GM13977 (cell line): ENCODE measurements at regions not wholly inside any gene's neighbourhood (a gene's known extent, or its start where the extent isn't known, plus 50 kb on each side); places are given as distances from the start of the nearest gene placed in this dataset.

Experiments used
- DNase-seq: peaks from one replicate; pipeline ENCODE4 v3.0.0; 2012; ENCODE audit warnings: low spot score
- in situ Hi-C: fragments of 300-500 bp; cut with MboI; formaldehyde crosslinking; loops from one replicate; pipeline ENCODE4 v1.12.0; 2022; ENCODE audit warnings: low sequenced_read_pairs, low pct_unique_long_range_greater_than_20kb, mixed read lengths, inconsistent platforms; ENCODE audit not compliant: unreplicated experiment
- TF ChIP-seq, protein P1 (sequence below): IDR thresholded peaks from 2 replicates; pipeline ENCODE4 v1.5.1; 2012; ENCODE audit warnings: mild to moderate bottlenecking, control low read depth; ENCODE audit not compliant: insufficient read depth; ENCODE audit errors: extremely low read depth, missing control alignments

- no peak for DNase-seq
- in situ Hi-C loops, result no loop called here
- TF ChIP-seq, protein P1, sequence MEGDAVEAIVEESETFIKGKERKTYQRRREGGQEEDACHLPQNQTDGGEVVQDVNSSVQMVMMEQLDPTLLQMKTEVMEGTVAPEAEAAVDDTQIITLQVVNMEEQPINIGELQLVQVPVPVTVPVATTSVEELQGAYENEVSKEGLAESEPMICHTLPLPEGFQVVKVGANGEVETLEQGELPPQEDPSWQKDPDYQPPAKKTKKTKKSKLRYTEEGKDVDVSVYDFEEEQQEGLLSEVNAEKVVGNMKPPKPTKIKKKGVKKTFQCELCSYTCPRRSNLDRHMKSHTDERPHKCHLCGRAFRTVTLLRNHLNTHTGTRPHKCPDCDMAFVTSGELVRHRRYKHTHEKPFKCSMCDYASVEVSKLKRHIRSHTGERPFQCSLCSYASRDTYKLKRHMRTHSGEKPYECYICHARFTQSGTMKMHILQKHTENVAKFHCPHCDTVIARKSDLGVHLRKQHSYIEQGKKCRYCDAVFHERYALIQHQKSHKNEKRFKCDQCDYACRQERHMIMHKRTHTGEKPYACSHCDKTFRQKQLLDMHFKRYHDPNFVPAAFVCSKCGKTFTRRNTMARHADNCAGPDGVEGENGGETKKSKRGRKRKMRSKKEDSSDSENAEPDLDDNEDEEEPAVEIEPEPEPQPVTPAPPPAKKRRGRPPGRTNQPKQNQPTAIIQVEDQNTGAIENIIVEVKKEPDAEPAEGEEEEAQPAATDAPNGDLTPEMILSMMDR, result no peak
Observed at GRCh38 chr20:23224806-23225205, 125.8 kb upstream of the NXT1 start.

- no peak for DNase-seq
- in situ Hi-C loops, result no loop called here
- TF ChIP-seq, protein P1, result no peak
Observed at GRCh38 chr20:23223908-23224580, 126.5 kb upstream of the NXT1 start.

DNA sequence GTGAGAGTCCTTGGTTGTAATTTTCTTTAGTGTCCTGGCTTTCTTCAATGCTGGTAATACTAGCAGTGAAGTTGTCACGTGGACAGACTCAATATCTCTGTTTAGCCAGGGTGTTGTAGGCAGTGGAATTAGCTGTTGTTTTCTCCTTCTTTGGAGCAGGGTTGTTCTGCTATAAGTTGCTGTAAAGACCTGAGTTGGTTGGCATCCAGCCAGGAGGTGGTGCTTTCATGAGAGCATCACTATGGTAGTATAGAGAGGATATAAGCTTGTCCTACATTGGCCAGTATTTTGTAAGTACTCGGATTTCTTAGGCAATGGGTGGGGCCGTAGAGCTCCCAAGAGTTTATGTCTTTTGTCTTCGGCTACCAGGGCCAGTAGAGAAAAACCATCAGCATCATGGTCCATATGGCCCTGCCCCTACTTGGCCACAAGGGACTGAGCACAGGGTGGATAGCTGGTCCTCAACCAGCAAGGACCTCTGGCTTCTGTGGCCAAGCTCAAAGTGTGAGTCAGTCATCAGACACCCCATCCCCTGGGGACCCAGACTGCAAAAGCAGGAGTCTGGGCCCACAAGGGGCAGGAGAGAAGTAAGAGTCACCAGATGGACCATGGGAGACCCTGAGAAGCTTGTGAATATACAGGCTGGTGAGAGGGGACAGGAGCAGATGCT lies 127.9 kb upstream of the NXT1 start:
- in situ Hi-C loops, result no loop called here
- no peak for DNase-seq

DNA sequence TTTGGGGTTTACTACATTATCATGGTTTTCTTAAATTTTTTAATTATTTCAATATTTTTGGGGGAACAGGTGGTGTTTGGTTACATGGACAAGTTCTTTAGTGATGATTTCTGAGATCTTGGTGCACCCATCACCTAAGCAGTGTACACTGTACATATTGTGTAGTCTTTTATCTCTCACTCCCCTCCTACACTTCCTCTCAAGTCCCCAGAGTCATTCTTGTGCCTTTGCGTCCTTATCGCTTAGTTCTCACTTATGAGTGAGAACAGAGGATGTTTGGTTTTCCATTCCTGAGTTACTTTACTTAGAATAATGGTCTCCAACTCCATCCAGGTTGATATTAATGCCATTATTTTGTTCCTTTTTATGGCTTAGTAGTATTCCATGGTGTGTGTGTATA lies 130.9 kb upstream of the CD93 start:
- no peak for DNase-seq
- in situ Hi-C loops, result no loop called here
- TF ChIP-seq, protein P1, result no peak

More for the DNA sequence above, 127.9 kb upstream of the NXT1 start:
- TF ChIP-seq, protein P1, result no peak

DNA sequence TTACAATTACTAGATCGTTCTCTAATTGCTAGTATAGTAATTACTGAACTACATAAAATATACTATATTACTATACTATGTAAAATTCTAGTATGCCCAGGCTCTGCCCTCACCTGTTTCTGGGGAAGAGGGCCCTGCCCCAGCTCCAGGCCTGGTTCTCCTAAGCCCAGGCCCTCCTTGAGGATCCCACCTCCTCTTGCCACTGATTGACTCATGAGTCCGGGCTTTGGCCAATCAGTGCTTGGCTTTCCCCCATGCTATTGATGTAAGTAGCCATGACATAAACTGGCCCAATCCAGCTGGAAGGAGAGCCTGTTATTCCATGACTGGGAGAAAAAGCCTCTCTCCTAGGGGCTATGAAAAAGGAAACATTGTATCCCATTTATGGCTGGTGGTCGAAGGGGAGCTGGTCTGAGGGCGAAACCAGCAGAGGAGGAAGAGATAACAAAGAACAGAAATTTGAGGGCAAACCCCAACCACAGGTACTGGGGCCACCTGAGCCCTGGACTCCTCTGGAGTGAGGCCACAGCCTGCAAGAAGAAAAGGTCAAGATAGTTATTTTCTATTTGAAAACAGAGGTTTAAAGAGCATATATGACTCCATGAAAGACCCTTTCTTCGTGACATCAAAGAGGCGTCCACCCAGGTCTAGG lies 129.3 kb upstream of the CD93 start:
- no peak for DNase-seq
- in situ Hi-C loops, result no loop called here
- TF ChIP-seq, protein P1, result no peak

DNA sequence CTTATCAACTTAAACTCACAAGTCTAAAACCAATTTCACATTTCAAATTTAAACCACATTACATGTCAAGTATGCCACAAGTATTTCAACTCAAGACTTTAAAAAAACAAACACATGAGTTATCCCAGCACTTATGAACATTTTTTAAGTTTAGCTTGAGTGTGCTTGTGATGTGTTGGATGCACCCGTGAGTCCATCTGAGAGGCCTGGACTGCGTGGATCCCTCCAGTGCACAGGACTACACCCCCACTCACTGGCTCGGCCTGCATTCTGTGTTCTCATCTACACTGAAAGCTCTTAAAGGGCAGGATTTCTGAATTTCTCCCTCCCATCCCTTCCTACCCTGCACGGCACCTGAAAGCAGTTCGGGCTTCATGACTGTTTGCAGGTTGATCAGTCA lies 128.8 kb upstream of the CD93 start:
- in situ Hi-C loops, result no loop called here
- DNase-seq, result no peak
- TF ChIP-seq, protein P1, result no peak
